ENCODE measurements at regions not wholly inside any gene's neighbourhood (a gene's known extent, or its start where the extent isn't known, plus 50 kb on each side); places are given as distances from the start of the nearest gene placed in this dataset.

DNA sequence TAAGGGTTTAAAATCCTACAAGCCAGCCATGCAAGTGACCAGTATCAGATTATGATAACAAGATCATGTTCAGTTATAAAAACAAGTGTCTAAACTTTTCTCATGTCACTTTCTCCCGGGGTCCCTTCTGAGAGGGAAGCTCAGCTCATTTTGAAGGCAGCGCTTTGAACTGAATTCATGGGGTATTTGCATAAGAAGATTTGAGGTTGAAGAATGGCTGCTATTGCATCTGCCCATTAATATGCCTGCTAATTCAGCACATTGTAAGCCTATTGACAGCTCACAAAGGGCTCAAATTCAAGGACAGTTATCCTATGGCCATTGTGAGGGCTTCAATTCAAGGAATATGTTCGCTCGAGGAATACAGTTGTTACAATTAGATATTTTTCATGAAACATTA lies 290.2 kb upstream of the IRX3 start:
- Histone ChIP-seq H3K27me3 (ENCODE audit: control insufficient read depth, insufficient read depth, low read length) (no peaks in the 10 kb centered on the region; the same call in 1 of the 2 replicates), H3K4me3 (ENCODE audit: low read depth, low read length) (no peak overlapping the region), H3K36me3 (ENCODE audit: control insufficient read depth, insufficient read depth, low read length) (no peaks in the 10 kb centered on the region)
- CTCF ChIA-PET: interaction anchor here (2.0 kb wide), 1 partner anchor 12 kb away, joined by 6 read pairs; no protein-coding TSS in a partner anchor
- DNase-seq (ENCODE audit: low read depth): no peak
- TF ChIP-seq, protein P1, sequence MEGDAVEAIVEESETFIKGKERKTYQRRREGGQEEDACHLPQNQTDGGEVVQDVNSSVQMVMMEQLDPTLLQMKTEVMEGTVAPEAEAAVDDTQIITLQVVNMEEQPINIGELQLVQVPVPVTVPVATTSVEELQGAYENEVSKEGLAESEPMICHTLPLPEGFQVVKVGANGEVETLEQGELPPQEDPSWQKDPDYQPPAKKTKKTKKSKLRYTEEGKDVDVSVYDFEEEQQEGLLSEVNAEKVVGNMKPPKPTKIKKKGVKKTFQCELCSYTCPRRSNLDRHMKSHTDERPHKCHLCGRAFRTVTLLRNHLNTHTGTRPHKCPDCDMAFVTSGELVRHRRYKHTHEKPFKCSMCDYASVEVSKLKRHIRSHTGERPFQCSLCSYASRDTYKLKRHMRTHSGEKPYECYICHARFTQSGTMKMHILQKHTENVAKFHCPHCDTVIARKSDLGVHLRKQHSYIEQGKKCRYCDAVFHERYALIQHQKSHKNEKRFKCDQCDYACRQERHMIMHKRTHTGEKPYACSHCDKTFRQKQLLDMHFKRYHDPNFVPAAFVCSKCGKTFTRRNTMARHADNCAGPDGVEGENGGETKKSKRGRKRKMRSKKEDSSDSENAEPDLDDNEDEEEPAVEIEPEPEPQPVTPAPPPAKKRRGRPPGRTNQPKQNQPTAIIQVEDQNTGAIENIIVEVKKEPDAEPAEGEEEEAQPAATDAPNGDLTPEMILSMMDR (IDR thresholded peaks at IDR 0.05; ENCODE audit: insufficient read depth, low read depth, low read length): no peak
- POLR2A ChIA-PET: no interaction called here

- TF ChIP-seq, protein P1 (IDR thresholded peaks at IDR 0.05; ENCODE audit: insufficient read depth, low read depth, low read length): no peak
- CTCF ChIA-PET: interaction anchor here (0.7 kb wide), 1 partner anchor 436 kb away, joined by 3 read pairs; no protein-coding TSS in a partner anchor
- no peak for DNase-seq (ENCODE audit: low read depth)
- POLR2A ChIA-PET: no interaction called here
- no peaks in the 10 kb centered on the region; the same call in none of the 2 replicates for H3K27me3 ChIP-seq (ENCODE audit: control insufficient read depth, insufficient read depth, low read length)
- no peaks in the 10 kb centered on the region for H3K36me3 ChIP-seq (ENCODE audit: control insufficient read depth, insufficient read depth, low read length)
- H3K4me3 ChIP-seq (ENCODE audit: low read depth, low read length): no peak overlapping the region
Measured at GRCh38 chr16:54568906-54569807, 282.6 kb upstream of the IRX3 start.

GRCh38 chr16:54564841-54565240 lies 278.3 kb upstream of the IRX3 start:
- H3K27me3 ChIP-seq (ENCODE audit: control insufficient read depth, insufficient read depth, low read length): no peaks in the 10 kb centered on the region; the same call in none of the 2 replicates
- H3K4me3 ChIP-seq (ENCODE audit: low read depth, low read length): no peak overlapping the region
- TF ChIP-seq, protein P1 (IDR thresholded peaks at IDR 0.05; ENCODE audit: insufficient read depth, low read depth, low read length): no peak
- ChIA-PET CTCF (interaction anchor here (0.6 to 2.6 kb wide), 2 partner anchors 12 to 1471 kb away, joined by 3 to 6 read pairs; no protein-coding TSS in a partner anchor), POLR2A (no interaction called here)
- no peaks in the 10 kb centered on the region for H3K36me3 ChIP-seq (ENCODE audit: control insufficient read depth, insufficient read depth, low read length)
- DNase-seq (ENCODE audit: low read depth): no peak

GRCh38 chr16:54554581-54554980 lies 268.0 kb upstream of the IRX3 start:
- CTCF ChIA-PET: no interaction called here
- H3K4me3 ChIP-seq (ENCODE audit: low read depth, low read length): no peak overlapping the region
- POLR2A ChIA-PET: no interaction called here
- TF ChIP-seq, protein P1 (IDR thresholded peaks at IDR 0.05; ENCODE audit: insufficient read depth, low read depth, low read length): no peak
- H3K36me3 ChIP-seq (ENCODE audit: control insufficient read depth, insufficient read depth, low read length): no peaks in the 10 kb centered on the region
- no peak for DNase-seq (ENCODE audit: low read depth)
- no peaks in the 10 kb centered on the region for H3K27me3 ChIP-seq (ENCODE audit: control insufficient read depth, insufficient read depth, low read length)

GRCh38 chr16:54548281-54548680 lies 261.7 kb upstream of the IRX3 start:
- ChIA-PET CTCF (no interaction called here), POLR2A (interaction anchor here (0.5 kb wide), 1 partner anchor 422 kb away, joined by 5 read pairs; no protein-coding TSS in a partner anchor)
- Histone ChIP-seq H3K36me3 (ENCODE audit: control insufficient read depth, insufficient read depth, low read length) (no peaks in the 10 kb centered on the region), H3K4me3 (ENCODE audit: low read depth, low read length) (no peak overlapping the region), H3K27me3 (ENCODE audit: control insufficient read depth, insufficient read depth, low read length) (peaks cover 2% of the 10 kb centered on the region; the same call in 1 of the 2 replicates)
- TF ChIP-seq, protein P1 (IDR thresholded peaks at IDR 0.05; ENCODE audit: insufficient read depth, low read depth, low read length): no peak
- DNase-seq (ENCODE audit: low read depth): no peak

All from BJ (cell line).